ENCODE measurements at regions not wholly inside any gene's neighbourhood (a gene's known extent, or its start where the extent isn't known, plus 50 kb on each side); places are given as distances from the start of the nearest gene placed in this dataset.

- no peak for TF ChIP-seq CTCF (IDR thresholded peaks at IDR 0.05; ENCODE audit: control insufficient read depth, extremely low read depth, insufficient read depth)
- DNase-seq (ENCODE audit: low read depth): no peak
- H3K4me3 ChIP-seq (ENCODE audit: low read depth, low read length): no peak overlapping the region
Measured at GRCh38 chr13:106336668-106337067, 198.8 kb downstream of the EFNB2 start.

GRCh38 chr13:106332621-106333020, 202.8 kb downstream of the EFNB2 start:
- H3K4me3 ChIP-seq (ENCODE audit: low read depth, low read length): no peak overlapping the region
- TF ChIP-seq CTCF (IDR thresholded peaks at IDR 0.05; ENCODE audit: control insufficient read depth, extremely low read depth, insufficient read depth): no peak
- DNase-seq (ENCODE audit: low read depth): no peak

- TF ChIP-seq CTCF (IDR thresholded peaks at IDR 0.05; ENCODE audit: control insufficient read depth, extremely low read depth, insufficient read depth): no peak
- DNase-seq (ENCODE audit: low read depth): no peak
- H3K4me3 ChIP-seq (ENCODE audit: low read depth, low read length): no peak overlapping the region
Measured at GRCh38 chr13:106331116-106331515, 204.3 kb downstream of the EFNB2 start.

- H3K4me3 ChIP-seq (ENCODE audit: low read depth, low read length): no peak overlapping the region
- no peak for DNase-seq (ENCODE audit: low read depth)
- TF ChIP-seq CTCF (IDR thresholded peaks at IDR 0.05; ENCODE audit: control insufficient read depth, extremely low read depth, insufficient read depth): no peak
Measured at GRCh38 chr13:106329941-106330340, 205.5 kb downstream of the EFNB2 start.

- TF ChIP-seq CTCF (IDR thresholded peaks at IDR 0.05; ENCODE audit: control insufficient read depth, extremely low read depth, insufficient read depth): no peak
- H3K4me3 ChIP-seq (ENCODE audit: low read depth, low read length): no peak overlapping the region
- no peak for DNase-seq (ENCODE audit: low read depth)
Measured at GRCh38 chr13:106326751-106327150, 208.7 kb downstream of the EFNB2 start.

- DNase-seq (ENCODE audit: low read depth): no peak
- H3K4me3 ChIP-seq (ENCODE audit: low read depth, low read length): no peak overlapping the region
- no peak for TF ChIP-seq CTCF (IDR thresholded peaks at IDR 0.05; ENCODE audit: control insufficient read depth, extremely low read depth, insufficient read depth)
Measured at GRCh38 chr13:106324444-106324843, 211.0 kb downstream of the EFNB2 start.

GRCh38 chr13:106322628-106323027, 212.8 kb downstream of the EFNB2 start:
- H3K4me3 ChIP-seq (ENCODE audit: low read depth, low read length): no peak overlapping the region
- TF ChIP-seq CTCF (IDR thresholded peaks at IDR 0.05; ENCODE audit: control insufficient read depth, extremely low read depth, insufficient read depth): no peak
- DNase-seq (ENCODE audit: low read depth): no peak

Data from LNCaP clone FGC (cell line).